ENCODE measurements at regions not wholly inside any gene's neighbourhood (a gene's known extent, or its start where the extent isn't known, plus 50 kb on each side); places are given as distances from the start of the nearest gene placed in this dataset.

GRCh38 chr5:67390935-67391334 lies 194.3 kb upstream of the CD180 start:
- TF ChIP-seq ZFX (IDR thresholded peaks at IDR 0.05), result no peak
- no peak for TF ChIP-seq EZH2phosphoT487 (IDR thresholded peaks at IDR 0.05; ENCODE audit: borderline replicate concordance)
- no peak for TF ChIP-seq EZH2 (IDR thresholded peaks at IDR 0.05)
- TF ChIP-seq, protein P1, sequence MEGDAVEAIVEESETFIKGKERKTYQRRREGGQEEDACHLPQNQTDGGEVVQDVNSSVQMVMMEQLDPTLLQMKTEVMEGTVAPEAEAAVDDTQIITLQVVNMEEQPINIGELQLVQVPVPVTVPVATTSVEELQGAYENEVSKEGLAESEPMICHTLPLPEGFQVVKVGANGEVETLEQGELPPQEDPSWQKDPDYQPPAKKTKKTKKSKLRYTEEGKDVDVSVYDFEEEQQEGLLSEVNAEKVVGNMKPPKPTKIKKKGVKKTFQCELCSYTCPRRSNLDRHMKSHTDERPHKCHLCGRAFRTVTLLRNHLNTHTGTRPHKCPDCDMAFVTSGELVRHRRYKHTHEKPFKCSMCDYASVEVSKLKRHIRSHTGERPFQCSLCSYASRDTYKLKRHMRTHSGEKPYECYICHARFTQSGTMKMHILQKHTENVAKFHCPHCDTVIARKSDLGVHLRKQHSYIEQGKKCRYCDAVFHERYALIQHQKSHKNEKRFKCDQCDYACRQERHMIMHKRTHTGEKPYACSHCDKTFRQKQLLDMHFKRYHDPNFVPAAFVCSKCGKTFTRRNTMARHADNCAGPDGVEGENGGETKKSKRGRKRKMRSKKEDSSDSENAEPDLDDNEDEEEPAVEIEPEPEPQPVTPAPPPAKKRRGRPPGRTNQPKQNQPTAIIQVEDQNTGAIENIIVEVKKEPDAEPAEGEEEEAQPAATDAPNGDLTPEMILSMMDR (IDR thresholded peaks at IDR 0.05 in 2 of 3, conservative IDR thresholded peaks at IDR 0.05 in 1 of 3; ENCODE audit: borderline replicate concordance in 1 of 3, insufficient read depth in 1 of 3, low read depth in 2 of 3, low read length in 2 of 3), result no peak
- no peak for TF ChIP-seq SP1 (IDR thresholded peaks at IDR 0.05; ENCODE audit: low read depth)
- TF ChIP-seq SRF (IDR thresholded peaks at IDR 0.05; ENCODE audit: low read depth), result no peak
- no peak for TF ChIP-seq CBX3 (IDR thresholded peaks at IDR 0.05; ENCODE audit: low read depth)
- TF ChIP-seq, protein P2, sequence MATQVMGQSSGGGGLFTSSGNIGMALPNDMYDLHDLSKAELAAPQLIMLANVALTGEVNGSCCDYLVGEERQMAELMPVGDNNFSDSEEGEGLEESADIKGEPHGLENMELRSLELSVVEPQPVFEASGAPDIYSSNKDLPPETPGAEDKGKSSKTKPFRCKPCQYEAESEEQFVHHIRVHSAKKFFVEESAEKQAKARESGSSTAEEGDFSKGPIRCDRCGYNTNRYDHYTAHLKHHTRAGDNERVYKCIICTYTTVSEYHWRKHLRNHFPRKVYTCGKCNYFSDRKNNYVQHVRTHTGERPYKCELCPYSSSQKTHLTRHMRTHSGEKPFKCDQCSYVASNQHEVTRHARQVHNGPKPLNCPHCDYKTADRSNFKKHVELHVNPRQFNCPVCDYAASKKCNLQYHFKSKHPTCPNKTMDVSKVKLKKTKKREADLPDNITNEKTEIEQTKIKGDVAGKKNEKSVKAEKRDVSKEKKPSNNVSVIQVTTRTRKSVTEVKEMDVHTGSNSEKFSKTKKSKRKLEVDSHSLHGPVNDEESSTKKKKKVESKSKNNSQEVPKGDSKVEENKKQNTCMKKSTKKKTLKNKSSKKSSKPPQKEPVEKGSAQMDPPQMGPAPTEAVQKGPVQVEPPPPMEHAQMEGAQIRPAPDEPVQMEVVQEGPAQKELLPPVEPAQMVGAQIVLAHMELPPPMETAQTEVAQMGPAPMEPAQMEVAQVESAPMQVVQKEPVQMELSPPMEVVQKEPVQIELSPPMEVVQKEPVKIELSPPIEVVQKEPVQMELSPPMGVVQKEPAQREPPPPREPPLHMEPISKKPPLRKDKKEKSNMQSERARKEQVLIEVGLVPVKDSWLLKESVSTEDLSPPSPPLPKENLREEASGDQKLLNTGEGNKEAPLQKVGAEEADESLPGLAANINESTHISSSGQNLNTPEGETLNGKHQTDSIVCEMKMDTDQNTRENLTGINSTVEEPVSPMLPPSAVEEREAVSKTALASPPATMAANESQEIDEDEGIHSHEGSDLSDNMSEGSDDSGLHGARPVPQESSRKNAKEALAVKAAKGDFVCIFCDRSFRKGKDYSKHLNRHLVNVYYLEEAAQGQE (IDR thresholded peaks at IDR 0.05; ENCODE audit: low read depth), result no peak
- Histone ChIP-seq H4K20me1 (ENCODE audit: insufficient read depth) (no peaks in the 10 kb centered on the region), H3K27me3 (ENCODE audit: insufficient read depth, low read length) (no peaks in the 10 kb centered on the region), H3K9me3 (ENCODE audit: control insufficient read depth in 1 of 2, insufficient read depth in 1 of 2, low read depth in 1 of 2, low read length in 2 of 2) (no peaks in the 10 kb centered on the region), H3K4me1 (ENCODE audit: control insufficient read depth in 1 of 2, insufficient read depth in 2 of 2, low read length in 2 of 2) (no peaks in the 10 kb centered on the region), H3K36me3 (ENCODE audit: control insufficient read depth in 1 of 2, insufficient read depth in 2 of 2, low read length in 2 of 2) (no peaks in the 10 kb centered on the region), H3K9me2 (ENCODE audit: insufficient read depth) (no peaks in the 10 kb centered on the region), H2AFZ (ENCODE audit: low read depth, low read length, poor library complexity, severe bottlenecking) (no peak overlapping the region), H3K9ac (ENCODE audit: low read length) (no peak overlapping the region), H3K27ac (ENCODE audit: low read depth, low read length) (no peak overlapping the region), H3K4me2 (ENCODE audit: low read length) (no peak overlapping the region), H3K4me3 (replicated peaks in 1 of 2; ENCODE audit: low read depth in 1 of 2, low read length in 2 of 2) (no peak overlapping the region), H3K79me2 (ENCODE audit: insufficient read depth, low read length) (no peaks in the 10 kb centered on the region)
- DNase-seq (ENCODE audit: low read depth, low spot score) (no peak), ATAC-seq (no peak)
- ChIA-PET RAD21 (ENCODE audit: low non-redundant PET in 1 of 2, low total read pairs in 2 of 2, uncharacterized antibody in 2 of 2, unreplicated experiment in 2 of 2) (no interaction called here), POLR2A (no interaction called here), CTCF (no interaction called here)
- intact Hi-C loops (cut with micrococcal nuclease), result no loop called here
- BruUV-seq (replicated peaks), result no TSS peak
